ENCODE measurements at regions not wholly inside any gene's neighbourhood (a gene's known extent, or its start where the extent isn't known, plus 50 kb on each side); places are given as distances from the start of the nearest gene placed in this dataset.

DNA sequence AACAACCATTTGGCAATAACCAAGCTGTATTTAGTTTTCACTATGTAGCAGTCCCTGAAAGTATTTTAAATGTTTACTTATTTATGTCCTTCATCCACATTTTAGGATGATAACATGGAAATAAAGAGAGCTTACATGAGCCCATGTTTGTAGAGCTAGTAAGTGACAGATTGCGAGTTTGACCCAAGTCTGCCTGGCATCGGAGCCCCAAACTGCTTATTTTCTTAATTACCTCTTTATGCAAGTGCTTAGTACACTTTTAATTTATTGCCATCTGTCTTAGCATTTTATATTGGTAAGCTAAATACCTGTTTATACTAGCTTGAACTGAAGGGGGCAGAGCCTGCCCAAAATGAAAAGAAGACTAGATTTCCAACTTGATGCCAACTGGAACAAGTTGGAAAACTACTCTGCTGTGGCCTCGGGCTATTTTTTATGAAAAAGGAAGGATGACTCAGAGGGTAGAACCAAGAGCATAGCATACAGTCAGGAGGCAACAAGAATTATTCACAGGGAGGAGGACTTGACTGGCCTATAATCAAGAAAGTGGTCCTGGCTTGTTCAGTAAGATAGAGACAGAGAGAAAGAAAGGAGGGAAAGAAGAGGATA lies 150.2 kb downstream of the NDFIP2 start:
- Histone ChIP-seq H2BK120ac (ENCODE audit: low read depth, low read length) (no peak overlapping the region), H2AFZ (ENCODE audit: low read length) (no peak overlapping the region), H2BK15ac (ENCODE audit: low read length) (no peak overlapping the region), H3K27me3 (ENCODE audit: control insufficient read depth in 3 of 3, insufficient read depth in 3 of 3, low read depth in 1 of 3, low read length in 3 of 3) (no peaks in the 10 kb centered on the region), H3K36me3 (replicated peaks in 1 of 2; ENCODE audit: control insufficient read depth in 2 of 2, insufficient read depth in 2 of 2, low read length in 2 of 2) (no peaks in the 10 kb centered on the region), H3K4ac (ENCODE audit: low read length) (no peak overlapping the region), H2BK12ac (ENCODE audit: low read length) (no peak overlapping the region), H3K14ac (ENCODE audit: low read length) (no peak overlapping the region), H3K4me3 (ENCODE audit: low read length in 2 of 2) (no peak overlapping the region), H3K23ac (ENCODE audit: low read depth, low read length, poor library complexity) (no peak overlapping the region), H4K91ac (ENCODE audit: low read depth, low read length, poor library complexity) (no peak overlapping the region), H4K8ac (ENCODE audit: low read depth, low read length) (no peak overlapping the region), H3K27ac (replicated peaks; ENCODE audit: low read length) (no peak overlapping the region), H3K18ac (ENCODE audit: low read length) (no peak overlapping the region), H2AK5ac (ENCODE audit: low read depth, low read length) (no peak overlapping the region), H3K9ac (ENCODE audit: low read depth, low read length, poor library complexity) (no peak overlapping the region), H3K79me1 (ENCODE audit: low read depth, low read length) (no peaks in the 10 kb centered on the region), H2BK5ac (ENCODE audit: low read length) (no peak overlapping the region), H3K4me1 (ENCODE audit: control insufficient read depth in 2 of 2, insufficient read depth in 1 of 2, low read depth in 1 of 2, low read length in 2 of 2) (no peaks in the 10 kb centered on the region), H3K4me2 (ENCODE audit: insufficient read depth, low read length, poor library complexity, severe bottlenecking) (no peak overlapping the region), H3K9me3 (replicated peaks in 1 of 2; ENCODE audit: control insufficient read depth in 2 of 2, insufficient read depth in 1 of 2, low read depth in 1 of 2, low read length in 2 of 2) (no peaks in the 10 kb centered on the region)
- DNase-seq (ENCODE audit: low spot score) = no peak
- no CpG with 5 or more reads among the region's 3 CpGs for WGBS, 2 donors (ENCODE audit: extremely low coverage in 2 of 2, insufficient read length in 2 of 2, insufficient replicate concordance in 1 of 2)

DNA sequence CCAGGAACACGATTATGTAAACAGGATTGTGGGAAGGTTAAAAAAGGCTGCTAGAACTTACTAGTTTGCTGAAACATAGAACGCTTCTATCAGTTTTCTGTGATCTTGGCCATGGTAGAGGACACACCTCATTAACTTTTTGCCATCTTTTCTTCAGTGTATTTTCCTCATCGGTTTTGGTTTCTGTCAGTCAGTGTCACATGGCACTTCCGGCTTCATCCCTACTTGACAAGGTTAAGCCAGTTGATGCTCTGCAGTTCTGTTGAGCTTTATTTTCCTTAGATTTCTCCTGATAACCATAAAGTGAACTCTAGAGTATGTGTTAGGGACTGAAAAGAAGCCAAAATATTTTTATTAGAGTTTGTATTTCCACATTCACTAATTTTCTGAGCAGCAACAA lies 147.5 kb downstream of the NDFIP2 start:
- no peak for DNase-seq (ENCODE audit: low spot score)
- no CpG with 5 or more reads among the region's 4 CpGs for WGBS, 2 donors (ENCODE audit: extremely low coverage in 2 of 2, insufficient read length in 2 of 2, insufficient replicate concordance in 1 of 2)
- Histone ChIP-seq H4K8ac (ENCODE audit: low read depth, low read length) (no peak overlapping the region), H3K9me3 (replicated peaks in 1 of 2; ENCODE audit: control insufficient read depth in 2 of 2, insufficient read depth in 1 of 2, low read depth in 1 of 2, low read length in 2 of 2) (peaks cover 0 to 2% of the 10 kb centered on the region in 2 donors), H2BK15ac (ENCODE audit: low read length) (no peak overlapping the region), H2BK12ac (ENCODE audit: low read length) (no peak overlapping the region), H3K4me2 (ENCODE audit: insufficient read depth, low read length, poor library complexity, severe bottlenecking) (no peak overlapping the region), H3K4me1 (ENCODE audit: control insufficient read depth in 2 of 2, insufficient read depth in 1 of 2, low read depth in 1 of 2, low read length in 2 of 2) (peaks cover 0 to 2% of the 10 kb centered on the region in 2 donors), H2BK5ac (ENCODE audit: low read length) (no peak overlapping the region), H2AFZ (ENCODE audit: low read length) (no peak overlapping the region), H3K23ac (ENCODE audit: low read depth, low read length, poor library complexity) (no peak overlapping the region), H3K79me1 (ENCODE audit: low read depth, low read length) (no peaks in the 10 kb centered on the region), H2AK5ac (ENCODE audit: low read depth, low read length) (no peak overlapping the region), H3K36me3 (replicated peaks in 1 of 2; ENCODE audit: control insufficient read depth in 2 of 2, insufficient read depth in 2 of 2, low read length in 2 of 2) (no peaks in the 10 kb centered on the region), H3K27ac (replicated peaks; ENCODE audit: low read length) (no peak overlapping the region), H2BK120ac (ENCODE audit: low read depth, low read length) (no peak overlapping the region), H3K9ac (ENCODE audit: low read depth, low read length, poor library complexity) (no peak overlapping the region), H3K18ac (ENCODE audit: low read length) (no peak overlapping the region), H3K14ac (ENCODE audit: low read length) (no peak overlapping the region), H4K91ac (ENCODE audit: low read depth, low read length, poor library complexity) (no peak overlapping the region), H3K27me3 (ENCODE audit: control insufficient read depth in 3 of 3, insufficient read depth in 3 of 3, low read depth in 1 of 3, low read length in 3 of 3) (no peaks in the 10 kb centered on the region), H3K4ac (ENCODE audit: low read length) (no peak overlapping the region), H3K4me3 (ENCODE audit: low read length in 2 of 2) (no peak overlapping the region)

DNA sequence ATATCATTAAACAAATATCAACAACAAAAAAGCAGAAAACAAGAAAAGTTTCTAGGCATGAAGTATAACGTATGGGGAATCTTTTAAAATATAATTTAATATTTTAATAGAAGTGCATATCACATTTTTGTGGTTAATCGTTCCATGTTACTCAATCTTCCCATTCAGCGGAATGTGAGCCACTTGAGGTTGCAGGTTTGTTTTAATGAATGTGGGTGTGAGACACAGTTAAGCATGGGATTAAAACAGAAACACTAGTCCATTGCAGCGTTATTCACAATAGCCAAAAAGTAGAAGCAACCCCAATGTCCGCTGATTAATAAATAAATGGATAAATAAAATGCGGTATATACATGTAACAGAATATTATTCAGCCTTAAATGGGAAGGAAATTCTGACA lies 146.0 kb downstream of the NDFIP2 start:
- Histone ChIP-seq H3K4me1 (ENCODE audit: control insufficient read depth in 2 of 2, insufficient read depth in 1 of 2, low read depth in 1 of 2, low read length in 2 of 2) (peaks cover 0 to 2% of the 10 kb centered on the region in 2 donors), H2BK12ac (ENCODE audit: low read length) (no peak overlapping the region), H2AK5ac (ENCODE audit: low read depth, low read length) (no peak overlapping the region), H3K18ac (ENCODE audit: low read length) (no peak overlapping the region), H3K9ac (ENCODE audit: low read depth, low read length, poor library complexity) (no peak overlapping the region), H3K27me3 (ENCODE audit: control insufficient read depth in 3 of 3, insufficient read depth in 3 of 3, low read depth in 1 of 3, low read length in 3 of 3) (no peaks in the 10 kb centered on the region), H3K23ac (ENCODE audit: low read depth, low read length, poor library complexity) (no peak overlapping the region), H3K36me3 (replicated peaks in 1 of 2; ENCODE audit: control insufficient read depth in 2 of 2, insufficient read depth in 2 of 2, low read length in 2 of 2) (no peaks in the 10 kb centered on the region), H2BK5ac (ENCODE audit: low read length) (no peak overlapping the region), H4K8ac (ENCODE audit: low read depth, low read length) (no peak overlapping the region), H3K4ac (ENCODE audit: low read length) (no peak overlapping the region), H2BK120ac (ENCODE audit: low read depth, low read length) (no peak overlapping the region), H3K9me3 (replicated peaks in 1 of 2; ENCODE audit: control insufficient read depth in 2 of 2, insufficient read depth in 1 of 2, low read depth in 1 of 2, low read length in 2 of 2) (peaks cover 0 to 2% of the 10 kb centered on the region in 2 donors), H2AFZ (ENCODE audit: low read length) (no peak overlapping the region), H4K91ac (ENCODE audit: low read depth, low read length, poor library complexity) (no peak overlapping the region), H3K79me1 (ENCODE audit: low read depth, low read length) (no peaks in the 10 kb centered on the region), H2BK15ac (ENCODE audit: low read length) (no peak overlapping the region), H3K27ac (replicated peaks; ENCODE audit: low read length) (no peak overlapping the region), H3K4me3 (ENCODE audit: low read length in 2 of 2) (no peak overlapping the region), H3K4me2 (ENCODE audit: insufficient read depth, low read length, poor library complexity, severe bottlenecking) (no peak overlapping the region), H3K14ac (ENCODE audit: low read length) (no peak overlapping the region)
- no peak for DNase-seq (ENCODE audit: low spot score)
- no CpG with 5 or more reads among the region's 6 CpGs for WGBS, 2 donors (ENCODE audit: extremely low coverage in 2 of 2, insufficient read length in 2 of 2, insufficient replicate concordance in 1 of 2)

DNA sequence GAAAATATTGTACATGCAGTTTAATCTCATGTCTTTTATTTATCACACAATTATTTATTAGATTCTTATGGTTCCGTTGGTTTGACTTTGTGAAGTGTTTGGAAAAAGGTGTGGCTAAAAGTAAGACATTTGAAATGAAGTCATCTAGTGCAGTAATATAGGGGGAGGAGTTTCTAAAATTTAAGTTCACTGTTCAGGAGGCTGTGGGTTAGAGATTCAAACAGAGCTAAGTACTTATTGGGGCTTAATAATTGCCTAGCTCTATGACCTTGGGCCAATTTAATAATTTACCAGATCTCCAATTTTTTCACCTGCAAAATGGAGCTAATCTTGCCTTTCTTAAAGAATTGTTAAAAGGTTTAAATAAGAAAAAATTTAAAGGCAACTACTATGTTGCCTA lies 144.6 kb downstream of the NDFIP2 start:
- Histone ChIP-seq H3K4me2 (ENCODE audit: insufficient read depth, low read length, poor library complexity, severe bottlenecking) (no peak overlapping the region), H2AFZ (ENCODE audit: low read length) (no peak overlapping the region), H3K18ac (ENCODE audit: low read length) (no peak overlapping the region), H2AK5ac (ENCODE audit: low read depth, low read length) (no peak overlapping the region), H3K36me3 (replicated peaks in 1 of 2; ENCODE audit: control insufficient read depth in 2 of 2, insufficient read depth in 2 of 2, low read length in 2 of 2) (no peaks in the 10 kb centered on the region), H3K79me1 (ENCODE audit: low read depth, low read length) (no peaks in the 10 kb centered on the region), H2BK120ac (ENCODE audit: low read depth, low read length) (no peak overlapping the region), H3K23ac (ENCODE audit: low read depth, low read length, poor library complexity) (no peak overlapping the region), H3K9ac (ENCODE audit: low read depth, low read length, poor library complexity) (no peak overlapping the region), H2BK15ac (ENCODE audit: low read length) (no peak overlapping the region), H3K27ac (replicated peaks; ENCODE audit: low read length) (no peak overlapping the region), H3K4ac (ENCODE audit: low read length) (no peak overlapping the region), H2BK5ac (ENCODE audit: low read length) (no peak overlapping the region), H4K8ac (ENCODE audit: low read depth, low read length) (no peak overlapping the region), H3K4me1 (ENCODE audit: control insufficient read depth in 2 of 2, insufficient read depth in 1 of 2, low read depth in 1 of 2, low read length in 2 of 2) (peaks cover 0 to 2% of the 10 kb centered on the region in 2 donors), H3K14ac (ENCODE audit: low read length) (no peak overlapping the region), H3K27me3 (ENCODE audit: control insufficient read depth in 3 of 3, insufficient read depth in 3 of 3, low read depth in 1 of 3, low read length in 3 of 3) (no peaks in the 10 kb centered on the region), H3K4me3 (ENCODE audit: low read length in 2 of 2) (no peak overlapping the region), H4K91ac (ENCODE audit: low read depth, low read length, poor library complexity) (no peak overlapping the region), H3K9me3 (replicated peaks in 1 of 2; ENCODE audit: control insufficient read depth in 2 of 2, insufficient read depth in 1 of 2, low read depth in 1 of 2, low read length in 2 of 2) (peaks cover 0 to 2% of the 10 kb centered on the region in 2 donors), H2BK12ac (ENCODE audit: low read length) (no peak overlapping the region)
- DNase-seq (ENCODE audit: low spot score) = no peak
- WGBS, 2 donors (ENCODE audit: extremely low coverage in 2 of 2, insufficient read length in 2 of 2, insufficient replicate concordance in 1 of 2) = no CpG with 5 or more reads among the region's 1 CpG

Measured in neuronal stem cell (in vitro differentiated cells).